HG03565 (cell line): ENCODE measurements at regions not wholly inside any gene's neighbourhood (a gene's known extent, or its start where the extent isn't known, plus 50 kb on each side); places are given as distances from the start of the nearest gene placed in this dataset.
A peak's percentile ranks its signal among the peaks of the same experiment; 100 is the strongest.

Source experiments
- ATAC-seq: cut with Tn5 transposase; IDR thresholded peaks from one replicate; pipeline ENCODE4 v1.9.1; 2021; ENCODE audit warnings: mild to moderate bottlenecking, moderate library complexity; ENCODE audit not compliant: unreplicated experiment

DNA sequence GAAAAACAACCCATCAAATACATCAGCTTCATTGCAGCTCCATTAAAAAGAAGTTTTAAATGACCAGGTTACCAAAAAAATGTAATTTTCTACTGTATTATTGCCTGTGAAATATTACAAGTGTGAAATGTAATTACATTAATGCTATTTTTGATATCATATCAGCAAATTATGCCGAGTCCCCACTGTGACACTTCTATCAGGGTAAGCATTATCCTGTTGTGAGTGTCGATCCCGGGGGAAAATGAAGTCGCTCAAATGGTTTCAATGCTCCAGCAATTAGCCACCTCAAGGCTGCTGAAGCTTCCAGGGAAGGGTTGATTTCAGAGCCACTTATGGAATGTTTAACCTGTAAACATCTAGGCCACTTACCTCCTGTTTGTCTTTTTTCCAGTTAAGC is 70.4 kb downstream of the RCN1 start:
- no peak for ATAC-seq

DNA sequence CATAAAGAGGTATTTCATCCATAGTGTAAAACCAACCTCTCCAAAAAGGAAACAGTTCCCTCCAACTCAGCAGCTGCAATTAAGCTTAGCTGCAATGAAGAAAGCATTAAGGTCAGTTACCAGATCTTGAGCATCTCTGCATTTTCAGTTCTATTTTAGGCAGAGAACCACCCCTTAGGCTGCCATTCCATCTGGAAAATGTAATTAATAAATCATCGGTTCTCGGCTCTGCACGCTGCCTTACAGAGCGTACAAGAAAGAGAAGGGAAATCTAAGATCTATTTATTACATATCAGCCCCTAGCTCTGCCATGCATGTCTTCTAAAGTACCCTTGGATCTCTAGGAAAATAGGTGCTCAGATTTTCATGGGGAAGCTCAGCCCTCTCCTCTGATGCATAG is 71.5 kb downstream of the RCN1 start:
- ATAC-seq, result no peak

DNA sequence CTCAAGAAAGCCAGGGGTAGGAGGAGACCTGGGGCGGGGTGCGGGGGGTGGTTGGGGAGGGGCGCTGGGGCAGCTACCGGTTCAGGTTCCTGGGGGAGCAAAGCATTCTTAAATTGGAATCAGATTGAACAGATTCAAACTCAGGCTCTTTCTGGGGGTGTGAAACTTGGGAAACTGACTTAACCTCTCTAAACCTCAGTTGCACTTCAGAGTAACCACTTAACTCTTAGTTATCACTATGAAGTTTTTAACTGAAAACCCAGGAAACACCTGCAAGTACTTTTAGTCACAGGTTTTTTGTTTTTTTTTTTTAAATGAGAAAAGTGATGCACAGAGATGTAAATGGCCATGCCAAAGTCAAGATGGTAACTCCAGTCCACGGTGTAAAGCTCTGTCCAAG is 72.0 kb downstream of the RCN1 start:
- no peak for ATAC-seq

DNA sequence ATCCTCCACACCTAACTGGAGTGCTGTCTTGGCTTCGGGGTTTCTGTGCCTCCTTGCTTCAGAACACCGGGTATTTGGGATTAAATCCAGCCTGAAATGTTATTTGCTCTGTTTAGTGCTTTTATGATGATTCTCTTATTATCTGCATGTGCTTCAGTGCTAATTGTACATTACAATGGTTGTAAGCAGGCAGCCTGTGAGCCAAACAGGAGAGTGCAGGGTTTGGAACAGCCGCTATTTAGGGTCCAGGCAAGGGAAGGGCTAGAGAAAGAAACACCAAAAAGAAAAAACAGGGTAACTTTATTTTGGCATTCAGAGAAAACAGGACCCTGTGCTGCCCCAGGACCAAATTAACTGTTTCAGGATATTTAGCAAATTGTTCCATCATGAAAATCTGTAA is 72.7 kb downstream of the RCN1 start:
- ATAC-seq, result no peak

DNA sequence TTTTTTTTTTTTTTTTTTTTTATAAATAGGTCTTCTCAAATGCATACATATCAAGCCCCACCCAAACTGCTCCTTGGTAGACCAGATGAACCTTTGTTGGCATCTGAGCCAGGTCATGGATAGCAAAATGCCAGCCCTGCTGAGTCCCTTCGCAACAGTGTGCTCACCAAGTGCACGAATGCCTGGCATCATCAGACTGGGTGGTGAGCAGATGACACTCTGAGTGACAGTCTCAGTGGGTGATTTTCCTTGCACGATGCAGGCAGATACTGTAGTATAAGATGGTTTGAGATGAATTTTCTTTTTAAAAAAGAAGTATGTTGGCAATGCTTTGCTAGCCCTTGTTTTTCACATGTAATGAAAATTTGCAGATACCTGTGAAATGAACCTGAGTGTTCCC is 74.0 kb downstream of the RCN1 start:
- ATAC-seq, result no peak

DNA sequence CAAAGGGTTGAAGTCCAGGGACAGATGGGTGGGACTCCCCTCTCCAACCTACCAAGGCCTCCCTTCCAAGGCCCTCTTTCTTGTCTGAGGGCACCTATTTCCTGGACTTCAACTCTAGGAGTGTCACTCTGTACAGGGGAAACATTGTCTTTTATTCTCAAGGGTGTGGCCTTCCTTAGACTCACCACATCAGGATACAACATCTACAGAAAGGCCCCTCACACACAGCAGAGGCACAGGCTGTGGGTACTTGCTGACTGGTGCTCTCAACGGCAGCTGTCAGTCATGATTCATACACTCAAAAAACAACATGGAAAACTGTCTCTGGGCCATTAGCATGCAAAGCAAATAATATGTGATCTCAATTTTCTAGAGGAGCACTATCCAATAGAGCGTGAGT is 78.0 kb downstream of the RCN1 start:
- no peak for ATAC-seq

DNA sequence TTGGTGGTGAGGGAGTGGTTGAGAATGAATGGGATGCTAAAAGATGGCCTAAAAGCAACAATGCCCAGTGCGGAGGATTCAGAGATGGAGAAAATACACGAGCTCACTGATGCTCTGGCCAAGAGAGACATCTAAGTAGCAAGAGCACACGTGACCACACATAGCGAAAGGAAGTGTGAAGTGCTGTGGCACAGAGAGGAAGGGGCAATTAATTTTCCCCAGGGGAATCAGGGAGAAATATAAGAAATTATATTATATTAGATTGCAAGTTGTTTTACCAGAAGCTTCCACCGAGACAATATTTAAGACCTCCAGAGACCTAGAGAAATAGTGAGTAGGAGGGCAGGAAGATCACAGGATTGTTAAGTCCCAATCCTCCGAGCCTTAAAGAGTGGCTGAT is 80.6 kb downstream of the RCN1 start:
- ATAC-seq, result no peak

DNA sequence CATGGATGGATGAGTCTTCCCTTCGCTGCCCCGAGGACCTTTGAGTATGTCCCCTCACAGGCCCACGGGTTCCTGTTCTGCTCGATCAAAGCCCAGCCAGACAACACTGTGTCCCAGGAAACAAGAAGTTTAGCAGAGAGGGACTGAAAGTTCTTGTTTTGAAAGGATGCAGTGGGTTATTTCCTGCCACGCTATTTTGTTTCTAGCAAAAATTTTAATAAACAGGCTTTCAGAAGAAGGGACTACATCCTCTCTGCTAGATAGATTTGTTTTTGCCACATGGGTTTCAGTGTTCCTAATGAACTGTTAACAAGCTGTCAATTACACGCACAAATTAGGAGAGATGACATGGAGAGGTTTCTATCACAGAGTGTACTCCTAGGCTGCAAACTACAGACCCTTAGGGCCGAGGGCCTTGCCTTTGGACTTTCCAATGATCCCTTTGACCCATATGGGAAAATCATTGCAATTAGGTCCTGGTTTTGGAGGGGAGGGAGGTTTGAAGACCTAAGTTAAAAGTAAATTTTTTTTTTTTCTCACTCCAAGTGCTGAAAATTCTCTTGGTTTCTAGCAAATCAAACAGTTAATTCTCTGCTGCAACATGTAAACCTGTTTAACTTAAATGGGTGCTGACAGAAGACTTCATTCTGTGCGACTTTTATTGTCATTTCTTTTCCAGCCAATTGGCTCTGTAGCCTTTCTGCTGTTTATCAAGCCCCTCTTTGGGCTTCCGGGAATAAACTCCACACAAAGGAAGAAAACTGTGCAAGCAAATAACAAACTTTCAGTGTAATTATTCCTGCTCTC is 81.4 kb downstream of the RCN1 start:
- no peak for ATAC-seq

DNA sequence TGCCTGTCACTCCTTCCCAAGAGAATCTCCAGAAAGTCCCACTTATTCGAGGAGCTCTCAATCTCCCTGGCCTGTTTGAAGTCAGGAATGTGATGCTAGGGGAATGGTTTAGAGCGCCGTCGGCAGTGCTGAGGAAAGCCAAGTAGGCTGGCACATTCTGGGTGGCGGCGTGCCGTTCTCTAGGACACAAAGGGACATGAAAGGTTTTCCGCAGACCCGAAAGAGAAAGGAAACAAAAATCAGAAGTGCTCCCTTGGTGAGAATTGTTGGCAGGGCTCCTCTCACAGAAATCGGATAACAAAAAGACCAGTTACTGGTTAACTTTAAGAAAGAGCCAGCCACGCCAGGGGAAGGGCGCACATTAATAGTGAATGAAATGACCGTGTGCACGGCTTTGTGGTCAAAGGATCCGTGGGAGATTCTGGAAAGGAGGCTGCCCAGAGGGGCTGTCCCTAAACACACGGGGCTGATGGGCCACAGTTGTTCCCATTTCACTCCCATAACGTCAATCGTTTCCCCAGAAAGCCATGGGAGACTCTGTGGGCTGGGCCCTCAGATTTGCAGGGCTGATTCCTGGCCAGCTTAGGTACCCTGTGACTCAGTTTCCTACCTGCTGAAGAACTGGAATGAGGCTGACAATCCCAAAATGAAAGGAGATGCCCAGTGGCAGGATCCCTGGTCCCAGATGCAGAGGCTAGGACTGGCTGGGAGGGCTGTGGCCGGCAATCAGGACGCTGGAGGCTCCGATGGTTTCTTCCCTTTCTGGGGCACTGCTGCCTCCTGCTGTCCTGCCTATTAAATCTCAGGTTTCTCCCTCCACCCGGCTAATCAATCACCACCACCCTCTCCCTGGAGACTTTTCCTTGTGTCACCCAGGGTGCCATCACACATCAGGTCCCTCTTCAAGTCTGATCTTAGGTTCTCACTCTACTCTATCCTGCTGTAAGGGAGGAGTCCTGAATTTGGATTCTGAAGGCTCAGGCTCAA is 82.3 kb downstream of the RCN1 start:
- ATAC-seq, result no peak

DNA sequence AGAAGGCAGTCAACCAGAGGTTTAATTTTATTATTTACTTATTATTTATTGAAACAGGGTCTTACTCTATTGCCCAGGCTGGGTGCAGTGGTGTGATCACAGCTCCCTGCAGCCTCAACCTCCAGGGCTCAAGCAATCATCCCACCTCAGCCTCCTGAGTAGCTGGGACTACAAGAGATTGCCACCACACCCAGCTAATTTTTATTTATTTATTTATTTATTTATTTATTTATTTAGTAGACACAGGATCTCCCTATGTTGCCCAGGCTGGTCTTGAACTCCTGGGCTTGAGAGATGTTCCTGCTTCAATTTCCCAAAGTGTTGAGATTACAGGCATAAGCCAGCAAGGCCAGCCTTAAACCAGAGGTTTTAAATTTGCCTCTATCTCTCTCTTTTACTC is 83.1 kb downstream of the RCN1 start:
- ATAC-seq, result no peak

DNA sequence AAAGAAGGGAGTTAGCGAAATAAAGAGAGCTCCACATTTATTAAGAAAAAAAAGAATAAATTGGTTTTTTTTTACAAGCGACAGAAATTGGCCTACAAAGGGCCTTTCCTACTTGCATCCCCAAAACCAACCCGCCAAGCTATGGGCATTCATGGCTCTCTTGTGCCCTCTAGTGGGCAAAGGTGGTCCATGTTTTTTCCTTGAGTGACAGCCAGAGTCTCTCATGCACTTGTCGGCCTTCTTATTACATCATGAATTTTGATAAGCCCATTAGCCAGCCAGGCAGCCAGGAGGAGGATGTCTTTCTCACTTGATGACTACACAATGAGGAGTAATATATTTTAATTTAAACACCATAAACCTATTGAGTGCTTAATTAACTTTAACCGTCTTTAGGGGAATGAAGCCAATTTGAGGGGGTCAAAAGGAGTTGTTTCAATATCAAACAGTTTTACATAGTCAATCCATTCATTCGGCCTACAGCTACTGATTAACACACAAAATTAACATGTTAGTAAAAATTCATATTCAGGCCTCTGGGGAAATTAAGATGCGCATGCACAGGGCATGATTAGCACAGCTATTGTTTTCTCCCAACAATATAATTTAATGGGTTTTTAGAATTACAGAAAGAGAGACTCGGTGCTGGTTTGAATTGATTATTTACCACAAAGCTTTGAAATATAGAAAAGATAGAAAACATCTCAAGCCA is 85.5 kb downstream of the RCN1 start:
- peak; percentile 79 for ATAC-seq

DNA sequence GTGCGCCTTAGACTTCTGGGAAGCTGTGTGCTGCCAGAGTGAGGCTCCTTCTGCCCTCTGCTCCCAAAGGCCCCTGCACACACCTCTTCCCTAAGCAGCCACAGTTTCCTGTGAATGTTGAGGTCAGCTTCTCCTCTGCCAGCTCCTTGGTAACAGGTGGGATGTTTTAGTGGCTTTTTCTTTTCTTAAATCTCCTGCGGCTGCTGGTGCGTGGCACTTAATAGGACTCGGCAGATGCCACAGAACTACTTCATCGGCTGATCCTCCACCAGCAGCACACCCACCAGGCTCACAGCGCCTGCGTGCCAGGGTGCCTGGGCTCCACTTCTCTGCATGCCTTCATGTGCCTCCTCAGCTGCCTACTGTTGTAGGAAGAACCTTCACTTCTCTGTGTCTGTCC is 87.8 kb downstream of the RCN1 start:
- ATAC-seq, result no peak

DNA sequence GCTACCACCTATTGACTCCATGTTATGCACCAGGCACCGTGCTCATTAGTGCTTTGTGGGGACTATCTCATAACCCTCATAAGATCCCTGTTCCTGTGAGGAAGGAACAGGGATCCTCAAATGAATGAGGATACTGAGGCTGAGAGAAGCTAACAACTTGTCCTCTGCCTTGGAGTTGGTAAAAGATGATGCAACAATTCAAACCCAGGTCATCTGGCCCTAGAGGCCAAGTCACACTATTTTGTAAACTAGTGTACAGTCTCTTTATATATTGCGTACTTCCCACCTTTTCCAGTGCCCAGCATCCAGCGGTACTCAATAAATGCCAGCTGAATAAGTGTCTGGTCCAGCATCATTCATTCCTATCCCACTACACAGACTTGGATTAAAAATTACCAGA is 92.6 kb downstream of the RCN1 start:
- ATAC-seq, result no peak

DNA sequence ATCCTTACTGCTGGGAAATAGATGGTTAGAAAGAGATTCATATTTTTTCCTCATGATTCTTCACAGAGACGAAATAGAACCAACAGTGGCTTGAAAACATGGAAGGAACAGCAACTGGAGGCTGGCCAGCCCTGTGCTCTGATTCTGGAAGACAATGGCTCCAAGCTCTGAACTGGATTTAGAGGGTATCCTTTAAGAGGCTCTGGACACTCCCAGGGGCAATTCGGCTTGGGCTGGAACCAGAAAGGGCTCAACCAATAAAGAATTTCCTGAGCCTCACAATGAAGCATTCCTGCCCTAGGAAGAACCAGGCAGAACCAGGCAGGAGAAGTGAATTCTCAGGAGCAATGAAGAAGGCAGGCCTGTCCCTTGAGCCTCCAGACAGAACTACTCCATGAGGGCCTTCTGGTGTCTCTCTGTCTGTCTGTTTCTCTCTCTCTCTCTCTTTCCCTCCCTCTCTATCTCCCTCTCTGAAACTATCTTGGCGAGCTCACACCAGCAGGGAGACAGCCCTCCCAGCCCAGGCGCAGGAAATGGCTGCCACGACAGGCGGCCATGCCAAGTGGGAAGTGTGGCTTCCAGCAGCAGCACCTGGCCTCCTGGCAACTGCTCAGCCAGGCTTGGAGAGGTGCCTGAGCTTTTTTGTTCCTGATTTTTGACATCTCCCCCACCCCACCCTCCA is 93.3 kb downstream of the RCN1 start:
- ATAC-seq, result no peak

DNA sequence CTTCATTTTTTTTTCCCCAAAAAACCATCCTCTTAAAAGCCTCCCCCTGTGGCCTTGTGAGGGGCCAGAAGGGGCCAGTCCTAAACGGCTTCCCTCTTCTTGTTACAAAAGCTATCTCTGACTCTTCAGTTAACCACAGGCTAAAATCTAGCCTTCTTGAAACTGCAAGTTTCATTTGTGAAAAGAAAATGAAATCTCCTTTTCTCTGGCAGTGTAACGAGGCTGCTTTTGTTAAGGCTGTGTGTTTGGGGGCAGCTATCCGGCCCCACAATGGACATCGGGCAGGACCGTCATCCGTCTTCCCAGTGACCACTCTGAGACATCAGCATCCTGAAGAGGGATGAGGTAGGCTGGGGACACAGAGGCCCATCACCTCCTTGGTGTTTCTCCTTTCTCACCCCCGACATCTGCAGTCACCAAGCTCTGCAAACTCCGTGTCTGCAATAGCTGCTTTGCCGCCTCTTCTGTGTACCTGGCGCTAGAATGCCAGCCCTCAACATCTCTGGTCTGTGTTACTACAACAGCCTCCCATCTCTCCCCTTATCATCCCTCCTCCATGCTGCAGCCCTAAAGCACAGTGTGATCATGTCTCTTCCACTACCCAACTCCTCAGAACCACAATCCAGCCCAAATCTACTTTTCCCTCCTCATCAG is 94.0 kb downstream of the RCN1 start:
- peak; percentile 79 for ATAC-seq

DNA sequence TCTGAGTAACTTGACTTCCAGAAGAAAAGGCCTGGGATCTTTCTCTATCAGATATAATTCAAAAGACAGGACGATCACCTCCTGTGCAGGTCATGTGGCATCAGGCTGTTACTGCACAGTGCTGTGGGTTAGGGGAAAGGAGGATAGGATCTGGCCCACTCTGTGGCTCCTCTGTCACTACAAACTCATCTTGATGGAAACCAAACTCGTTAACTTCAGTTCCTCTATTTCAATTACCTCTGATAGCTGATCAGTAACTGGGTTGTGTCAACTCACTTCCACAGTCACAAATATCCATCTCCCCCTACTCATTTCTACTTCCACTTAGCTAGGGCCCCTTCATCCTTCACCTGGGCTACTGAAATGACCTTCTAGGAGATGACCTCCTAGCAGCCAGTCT is 95.2 kb downstream of the RCN1 start:
- ATAC-seq, result no peak

DNA sequence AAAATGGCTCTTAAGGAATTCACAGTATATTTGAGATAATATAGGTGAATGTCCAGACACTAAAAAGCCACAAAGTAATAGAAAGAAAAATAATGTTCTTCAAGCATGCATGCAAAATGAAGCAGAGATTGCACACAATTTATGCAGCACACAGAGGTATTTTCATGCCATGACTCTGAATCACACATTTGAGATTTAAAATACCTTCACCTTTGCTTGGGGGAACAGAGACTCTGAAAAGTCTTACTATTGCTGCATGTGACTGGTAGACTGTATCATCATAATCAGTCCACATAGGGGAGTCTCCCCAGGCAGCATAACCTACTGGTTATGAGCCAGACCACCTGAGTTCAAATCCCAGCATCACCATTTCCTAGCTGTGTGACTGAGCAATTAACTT is 96.2 kb downstream of the RCN1 start:
- ATAC-seq, result no peak

DNA sequence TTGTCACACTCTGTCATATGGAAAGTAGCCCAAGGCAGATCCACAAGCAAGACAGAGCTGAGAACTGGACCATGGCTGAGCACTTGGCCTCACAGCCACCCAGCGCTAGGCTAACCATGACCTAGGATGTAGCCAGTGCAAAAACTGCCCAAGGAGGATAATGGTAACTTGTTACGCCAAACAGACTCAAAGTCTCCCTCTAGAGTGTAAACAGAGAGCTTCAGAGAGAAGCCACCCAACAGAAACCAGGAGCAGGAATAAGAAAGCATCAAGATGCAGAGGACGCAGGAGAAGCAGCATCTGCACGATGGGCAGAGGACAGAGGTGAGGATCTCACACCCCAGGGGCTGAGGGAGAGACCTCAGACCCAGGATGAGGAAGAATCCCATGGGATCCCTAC is 97.9 kb downstream of the RCN1 start:
- ATAC-seq, result no peak

DNA sequence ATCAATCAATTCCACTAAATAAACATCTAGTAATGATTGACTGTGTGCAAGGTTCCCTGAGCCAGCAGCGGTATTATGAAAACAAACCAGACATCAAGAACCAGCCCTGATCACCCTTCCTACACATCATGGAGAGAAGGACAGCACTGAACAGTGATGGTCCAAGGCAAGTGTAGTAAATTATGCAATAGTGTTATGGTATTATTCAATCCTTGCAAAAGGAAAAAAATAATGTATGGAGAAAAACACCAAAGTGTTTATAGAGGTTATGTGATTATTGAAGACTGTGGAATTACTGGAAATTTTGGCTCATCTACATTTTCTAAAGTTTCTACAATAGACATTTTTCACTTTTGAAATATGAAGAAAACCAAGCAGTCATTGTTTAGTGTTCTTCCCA is 105.3 kb downstream of the RCN1 start:
- no peak for ATAC-seq

DNA sequence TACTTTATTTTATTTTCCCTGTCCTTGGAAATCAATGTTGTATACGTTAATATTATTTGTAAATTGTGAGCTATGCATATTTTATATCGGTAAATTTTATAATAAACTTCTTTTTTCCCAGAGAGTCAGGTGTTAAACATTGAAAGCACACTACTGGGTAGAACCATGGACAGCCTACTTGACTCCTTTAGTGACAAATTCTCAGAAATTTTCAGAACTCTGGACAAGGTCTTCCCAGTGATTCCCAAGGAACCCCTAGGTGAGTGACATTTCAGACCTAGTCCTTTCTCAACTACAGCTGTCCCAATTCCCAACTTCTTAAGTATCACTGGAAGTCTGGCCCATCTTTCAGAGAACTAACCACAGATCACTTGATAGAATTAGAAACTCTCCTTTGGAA is 107.2 kb downstream of the RCN1 start:
- ATAC-seq, result no peak
